Stomach (tissue), 8 donors: ENCODE measurements at regions not wholly inside any gene's neighbourhood (a gene's known extent, or its start where the extent isn't known, plus 50 kb on each side); places are given as distances from the start of the nearest gene placed in this dataset.

Experiments used
- DNase-seq, 2 donors: peaks; one replicate each; pipeline versions ENCODE4 v3.0.0 to v3.0.0-alpha.2; 2013 to 2019
- H3K27ac ChIP-seq, 5 donors: fragments of 200-600 bp in 4 of 5; sonication (generic) in 4 of 5; one replicate each; pipeline ENCODE4 v1.5.1; 2013 to 2019; ENCODE audit warnings: mild to moderate bottlenecking in 1 of 5, moderate library complexity in 1 of 5
- H3K27me3 ChIP-seq, 3 donors: fragments of 200-600 bp; sonication (generic); one replicate each; pipeline ENCODE4 v1.5.1; 2017 to 2019; ENCODE audit warnings: mixed run types in 1 of 3
- H3K36me3 ChIP-seq, 4 donors: fragments of 200-600 bp; sonication (generic); 1 replicate in 3 of 4; 2 replicates in 1 of 4; pipeline ENCODE4 v1.5.1; 2016 to 2019
- H3K4me1 ChIP-seq, 4 donors: fragments of 200-600 bp; sonication (generic); one replicate each; pipeline ENCODE4 v1.5.1; 2016 to 2019
- H3K4me3 ChIP-seq, 4 donors: fragments of 200-600 bp; sonication (generic) in 3 of 4; one replicate each; pipeline ENCODE4 v1.5.1; 2016 to 2019; ENCODE audit warnings: mild to moderate bottlenecking in 1 of 4
- H3K9me3 ChIP-seq, 4 donors: fragments of 200-600 bp; sonication (generic); one replicate each; pipeline ENCODE4 v1.5.1; 2016 to 2019
- CTCF ChIP-seq, 7 experiments: fragments of 450-650 bp in 4 of 7; fragments of 200-600 bp in 3 of 7; sonication (generic) in 3 of 7; IDR thresholded peaks; one replicate each; pipeline ENCODE4 v1.5.1; 2016 to 2019; ENCODE audit warnings: antibody characterized with exemption in 7 of 7, control low read depth in 2 of 7, mild to moderate bottlenecking in 1 of 7
- EP300 ChIP-seq: sonication (generic); formaldehyde crosslinking; IDR thresholded peaks from one replicate; pipeline ENCODE4 v1.6.1; 2017; ENCODE audit warnings: antibody characterized with exemption
- POLR2A ChIP-seq, 4 donors: fragments of 450-650 bp; IDR thresholded peaks; one replicate each; pipeline ENCODE4 v1.6.1; 2016; ENCODE audit warnings: antibody characterized with exemption in 4 of 4, control low read depth in 2 of 4, mild to moderate bottlenecking in 1 of 4, moderate library complexity in 1 of 4
- POLR2AphosphoS5 ChIP-seq, 3 donors: sonication (generic); formaldehyde crosslinking; IDR thresholded peaks; one replicate each; pipeline ENCODE4 v1.6.1; 2016; ENCODE audit warnings: antibody characterized with exemption in 3 of 3
- WGBS, 5 donors: extraction: QIAGEN DNeasy Blood & Tissue Kit in 3 of 5; methylation state at CpG; one replicate each; pipeline versions ENCODE4 v1.1.5 to v1.1.7; 2013 to 2018; 5-methylcytosine and 5-hydroxymethylcytosine counted together
- intact Hi-C: fragments of 100-400 bp; cut with DNase I; formaldehyde crosslinking; loops from one replicate; pipeline ENCODE4 v1.15.1; 2023; ENCODE audit warnings: low total_unique reads
- donor health status: healthy with polysubstance abuse.
- donor health status: Bipolar disorder and iron deficiency.
- donor health status: healthy.

- Histone ChIP-seq H3K4me3 (no peak overlapping the region), H3K36me3 (no peaks in the 10 kb centered on the region), H3K4me1 (no peaks in the 10 kb centered on the region), H3K27me3 (no peaks in the 10 kb centered on the region), H3K27ac (no peak overlapping the region), H3K9me3 (peaks cover 0 to 15% (median 4%) of the 10 kb centered on the region in 4 donors)
- no peak for TF ChIP-seq POLR2AphosphoS5 (IDR thresholded peaks at IDR 0.05)
- no peak for TF ChIP-seq POLR2A (IDR thresholded peaks at IDR 0.05)
- TF ChIP-seq EP300, result no peak
- TF ChIP-seq CTCF (IDR thresholded peaks at IDR 0.05), result no peak
- intact Hi-C loops, result no loop called here
- 81 to 96% (median 88%) methylated on average over 1 of the region's 1 CpG for WGBS, 5 donors
- DNase-seq, result no peak
Measured at GRCh38 chr2:51579412-51579811, 547.5 kb upstream of the NRXN1 start.

GRCh38 chr2:51575181-51575580 is 543.2 kb upstream of the NRXN1 start:
- no peak for DNase-seq
- intact Hi-C loops, result no loop called here
- no peaks in the 10 kb centered on the region for H3K27me3 ChIP-seq
- H3K36me3 ChIP-seq, result no peaks in the 10 kb centered on the region
- H3K4me1 ChIP-seq, result no peaks in the 10 kb centered on the region
- TF ChIP-seq CTCF (IDR thresholded peaks at IDR 0.05) (no peak), POLR2AphosphoS5 (IDR thresholded peaks at IDR 0.05) (no peak), EP300 (no peak)
- H3K9me3 ChIP-seq, result peaks cover 0 to 4% (median 0%) of the 10 kb centered on the region in 4 donors
- no peak overlapping the region for H3K4me3 ChIP-seq
- H3K27ac ChIP-seq, result no peak overlapping the region
- WGBS, 5 donors, result 29 to 53% (median 40%) methylated on average over 1 of the region's 1 CpG

- intact Hi-C loops, result no loop called here
Measured at GRCh38 chr2:51559026-51559425, 527.1 kb upstream of the NRXN1 start.

GRCh38 chr2:51553476-51553875 is 521.5 kb upstream of the NRXN1 start:
- no peak for DNase-seq
- no peak for TF ChIP-seq CTCF (IDR thresholded peaks at IDR 0.05)
- no peak for TF ChIP-seq POLR2AphosphoS5 (IDR thresholded peaks at IDR 0.05)
- TF ChIP-seq EP300, result no peak
- no peak for TF ChIP-seq POLR2A (IDR thresholded peaks at IDR 0.05)
- Histone ChIP-seq H3K4me3 (no peak overlapping the region), H3K4me1 (no peaks in the 10 kb centered on the region), H3K27ac (no peak overlapping the region), H3K9me3 (peaks cover 0 to 12% (median 3%) of the 10 kb centered on the region in 4 donors), H3K27me3 (no peaks in the 10 kb centered on the region), H3K36me3 (no peaks in the 10 kb centered on the region)
- intact Hi-C loops, result no loop called here
- 78 to 93% (median 88%) methylated on average over 2 of the region's 2 CpGs for WGBS, 5 donors

More at GRCh38 chr2:51559026-51559425, 527.1 kb upstream of the NRXN1 start:
- H3K4me3 ChIP-seq, result no peak overlapping the region
- no peaks in the 10 kb centered on the region for H3K36me3 ChIP-seq
- DNase-seq, result no peak
- H3K4me1 ChIP-seq, result no peaks in the 10 kb centered on the region
- peaks cover 0 to 12% (median 3%) of the 10 kb centered on the region in 4 donors for H3K9me3 ChIP-seq
- H3K27me3 ChIP-seq, result no peaks in the 10 kb centered on the region
- H3K27ac ChIP-seq, result no peak overlapping the region
- no peak for TF ChIP-seq POLR2AphosphoS5 (IDR thresholded peaks at IDR 0.05)
- no peak for TF ChIP-seq EP300
- TF ChIP-seq POLR2A (IDR thresholded peaks at IDR 0.05), result no peak
- no peak for TF ChIP-seq CTCF (IDR thresholded peaks at IDR 0.05)
